Effector memory CD4-positive, alpha-beta T cell (primary cell): ENCODE measurements at regions not wholly inside any gene's neighbourhood (a gene's known extent, or its start where the extent isn't known, plus 50 kb on each side); places are given as distances from the start of the nearest gene placed in this dataset.
"Not testable (repeated sequence)": the region's sequence is repeated elsewhere in the genome, so short reads cannot be mapped to it uniquely, and the experiment has no call there.

Source experiments
- DNase-seq, 3 donors: peaks; one replicate each; pipeline ENCODE4 v3.0.0-alpha.2; 2020
- H3K27ac ChIP-seq: 2 replicates; pipeline ENCODE4 v1.7.0; 2013; ENCODE audit warnings: mild to moderate bottlenecking, low read length, moderate library complexity; ENCODE audit not compliant: insufficient read depth, poor library complexity, severe bottlenecking
- H3K27me3 ChIP-seq: replicated peaks from 2 replicates; pipeline ENCODE4 v1.7.0; 2013; ENCODE audit warnings: mild to moderate bottlenecking, low read length; ENCODE audit not compliant: insufficient read depth, control insufficient read depth, poor library complexity, severe bottlenecking
- H3K36me3 ChIP-seq: 2 replicates; pipeline ENCODE4 v1.7.0; 2013; ENCODE audit warnings: mild to moderate bottlenecking, low read length, moderate library complexity; ENCODE audit not compliant: control insufficient read depth, insufficient read depth
- H3K4me1 ChIP-seq: 2 replicates; pipeline ENCODE4 v1.7.0; 2013; ENCODE audit warnings: low read length, mild to moderate bottlenecking; ENCODE audit not compliant: control insufficient read depth, insufficient read depth, poor library complexity, severe bottlenecking
- H3K4me3 ChIP-seq: 2 replicates; pipeline ENCODE4 v1.7.0; 2013; ENCODE audit warnings: low read length, low read depth, mild to moderate bottlenecking; ENCODE audit not compliant: insufficient read depth, poor library complexity, severe bottlenecking
- H3K9me3 ChIP-seq: 2 replicates; pipeline ENCODE4 v1.7.0; 2013; ENCODE audit warnings: mild to moderate bottlenecking, low read length, moderate library complexity; ENCODE audit not compliant: control insufficient read depth

GRCh38 chr2:89152501-89152900, 461.0 kb downstream of the RPIA start:
- not testable (repeated sequence) for H3K4me1 ChIP-seq, DNase-seq

DNA sequence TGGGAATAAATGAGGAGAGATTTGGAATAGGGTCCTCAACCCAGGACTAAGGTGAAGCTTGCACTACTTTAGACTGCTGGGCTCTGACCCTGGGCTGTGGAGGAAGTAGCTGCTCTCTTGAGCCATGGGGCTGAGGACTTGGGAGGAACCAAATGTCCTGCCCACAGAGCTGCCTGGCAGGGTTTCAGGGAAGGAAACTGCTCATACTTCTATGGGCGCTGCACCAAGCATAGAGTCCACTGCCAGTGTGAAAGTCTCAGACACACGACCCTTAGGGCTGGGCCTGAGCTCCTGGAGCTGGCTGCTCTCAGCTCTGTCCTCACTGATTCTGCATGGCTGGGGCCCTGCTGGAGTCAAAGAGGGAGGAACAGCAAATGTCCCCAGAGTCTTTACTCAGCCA, 461.7 kb downstream of the RPIA start:
- not testable (repeated sequence) for H3K4me1 ChIP-seq, H3K4me3 ChIP-seq, DNase-seq, H3K36me3 ChIP-seq, H3K27ac ChIP-seq, H3K9me3 ChIP-seq, H3K27me3 ChIP-seq

More at GRCh38 chr2:89152501-89152900, 461.0 kb downstream of the RPIA start:
- not testable (repeated sequence) for H3K36me3 ChIP-seq, H3K9me3 ChIP-seq, H3K27me3 ChIP-seq, H3K27ac ChIP-seq, H3K4me3 ChIP-seq

GRCh38 chr2:89154247-89154682, 462.8 kb downstream of the RPIA start:
- H3K9me3 ChIP-seq, H3K27me3 ChIP-seq, H3K36me3 ChIP-seq, H3K4me1 ChIP-seq, DNase-seq, H3K27ac ChIP-seq, H3K4me3 ChIP-seq: not testable (repeated sequence)

- not testable (repeated sequence) for H3K4me3 ChIP-seq, H3K36me3 ChIP-seq, H3K9me3 ChIP-seq, DNase-seq, H3K27ac ChIP-seq, H3K4me1 ChIP-seq, H3K27me3 ChIP-seq
Measured at GRCh38 chr2:89160306-89160705, 468.8 kb downstream of the RPIA start.

- not testable (repeated sequence) for H3K9me3 ChIP-seq, H3K27ac ChIP-seq, H3K4me3 ChIP-seq, H3K4me1 ChIP-seq, DNase-seq, H3K36me3 ChIP-seq, H3K27me3 ChIP-seq
Measured at GRCh38 chr2:89161626-89162025, 470.2 kb downstream of the RPIA start.

DNA sequence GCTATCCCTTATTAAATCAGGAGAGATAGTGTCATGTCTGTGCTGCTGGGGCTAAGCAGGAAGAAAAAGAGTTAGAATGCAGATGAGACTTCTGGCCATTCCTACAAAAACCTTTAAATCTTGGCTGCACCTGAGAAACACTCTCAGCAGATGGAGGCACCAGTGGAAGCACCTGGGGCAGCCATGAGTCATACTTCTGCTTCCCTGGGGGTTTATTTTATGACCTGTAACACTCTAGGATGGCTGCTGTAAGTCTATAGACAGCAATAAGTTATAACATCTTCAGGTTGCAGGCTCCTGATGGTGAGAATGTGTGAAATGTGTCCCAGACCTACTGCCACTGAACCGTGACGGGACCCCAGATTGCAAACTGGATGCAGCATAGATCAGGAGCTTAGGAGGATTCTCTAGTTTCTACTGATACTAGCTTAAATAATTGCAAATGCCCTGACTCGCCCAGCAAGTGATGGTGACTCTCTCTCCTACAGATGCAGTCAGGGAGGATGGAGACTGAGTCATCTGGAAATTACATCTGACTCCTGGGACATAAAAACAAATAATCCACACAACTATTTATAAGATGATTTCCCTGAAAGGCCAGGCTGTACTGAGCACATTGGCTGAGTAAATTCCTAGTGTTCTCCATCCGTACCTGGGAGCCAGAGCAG, 479.2 kb downstream of the RPIA start:
- not testable (repeated sequence) for H3K27me3 ChIP-seq, H3K36me3 ChIP-seq, H3K4me3 ChIP-seq

DNA sequence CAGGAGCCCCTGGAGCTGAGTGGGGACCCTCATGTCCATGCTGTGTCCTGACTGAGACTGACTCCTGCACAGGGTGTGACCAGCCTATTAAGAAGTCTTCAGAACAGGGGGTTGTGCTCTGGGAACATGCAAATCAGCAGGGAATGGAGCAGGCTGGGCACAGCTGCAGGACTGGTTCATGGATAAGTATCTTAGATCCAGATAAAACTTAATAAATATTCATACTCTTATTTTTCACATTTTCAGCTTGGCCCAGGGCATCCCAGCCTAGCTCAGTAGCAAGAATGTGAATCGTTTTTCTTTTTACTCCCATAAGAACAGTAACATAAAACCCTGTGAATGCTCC, 479.7 kb downstream of the RPIA start:
- not testable (repeated sequence) for H3K9me3 ChIP-seq, H3K4me3 ChIP-seq, H3K4me1 ChIP-seq, H3K27ac ChIP-seq, H3K27me3 ChIP-seq, DNase-seq, H3K36me3 ChIP-seq

More for the DNA sequence above, 479.2 kb downstream of the RPIA start:
- H3K9me3 ChIP-seq, H3K27ac ChIP-seq, DNase-seq, H3K4me1 ChIP-seq: not testable (repeated sequence)

GRCh38 chr2:89177004-89177403, 485.5 kb downstream of the RPIA start:
- DNase-seq, H3K27me3 ChIP-seq, H3K4me3 ChIP-seq, H3K9me3 ChIP-seq, H3K36me3 ChIP-seq, H3K4me1 ChIP-seq, H3K27ac ChIP-seq: not testable (repeated sequence)

DNA sequence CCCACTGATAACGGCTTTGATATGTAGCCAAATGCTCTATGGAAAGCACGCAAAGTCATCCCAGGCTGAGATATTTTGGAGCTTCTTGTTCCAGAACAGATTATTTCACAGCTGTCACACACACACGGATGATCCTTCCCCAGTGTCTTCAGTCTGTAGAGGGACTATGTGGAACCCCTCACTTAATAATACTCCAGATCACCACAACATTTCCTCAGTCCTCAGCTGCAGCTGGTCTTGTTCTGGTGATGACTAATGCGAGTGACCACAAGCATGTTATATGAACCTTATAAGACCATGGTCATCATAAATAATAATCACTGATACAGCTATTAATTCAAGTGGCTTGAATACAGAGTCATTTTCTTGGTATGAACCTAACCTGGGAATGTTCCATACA, 490.7 kb downstream of the RPIA start:
- not testable (repeated sequence) for H3K27ac ChIP-seq, H3K4me3 ChIP-seq, DNase-seq, H3K27me3 ChIP-seq, H3K4me1 ChIP-seq, H3K36me3 ChIP-seq, H3K9me3 ChIP-seq

DNA sequence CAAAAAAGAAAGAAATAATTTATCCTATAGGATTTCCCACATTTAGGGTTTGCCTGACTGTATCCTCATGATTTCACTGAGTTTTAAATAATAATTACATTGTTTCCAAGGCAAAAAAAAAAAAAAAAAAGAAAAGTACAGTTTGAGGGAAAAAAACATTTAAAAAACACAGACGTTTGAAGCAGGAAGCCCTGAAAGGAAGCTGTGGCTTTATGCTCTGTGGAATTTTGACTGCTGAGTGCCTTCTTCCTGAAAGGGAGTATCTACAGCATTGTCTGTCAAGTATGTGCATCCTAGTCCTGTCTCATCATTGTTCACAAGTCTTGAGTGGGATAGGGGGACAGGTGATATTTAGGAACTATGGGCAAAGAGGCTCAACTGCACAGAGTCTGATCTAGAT, 493.3 kb downstream of the RPIA start:
- H3K27me3 ChIP-seq, H3K4me1 ChIP-seq, H3K36me3 ChIP-seq, DNase-seq, H3K27ac ChIP-seq, H3K9me3 ChIP-seq, H3K4me3 ChIP-seq: not testable (repeated sequence)
